ENCODE measurements at regions not wholly inside any gene's neighbourhood (a gene's known extent, or its start where the extent isn't known, plus 50 kb on each side); places are given as distances from the start of the nearest gene placed in this dataset.

DNA sequence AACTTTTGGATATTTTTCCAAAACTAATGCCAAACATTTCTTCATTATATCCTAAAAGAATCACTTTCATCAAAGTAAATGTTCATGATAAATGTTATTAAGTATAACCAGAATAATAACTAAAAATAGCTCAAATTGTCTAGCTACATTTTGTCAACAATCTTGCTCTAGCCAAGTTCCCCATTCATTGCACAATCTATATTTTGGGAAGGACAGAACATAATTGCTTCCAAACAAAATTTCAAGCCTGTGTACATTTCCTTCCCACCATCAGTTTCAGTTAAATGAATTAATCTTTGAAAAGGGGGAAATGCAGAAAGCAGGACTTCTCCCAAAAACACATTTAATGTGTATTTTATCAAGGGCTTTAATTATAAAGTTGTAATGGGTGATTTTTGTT lies 98.0 kb upstream of the PLEKHG7 start:
- POLR2A ChIA-PET = no interaction called here
- DNase-seq (ENCODE audit: low read depth, low spot score) (no peak), ATAC-seq (no peak)
- H3K4me1 ChIP-seq (ENCODE audit: control insufficient read depth in 1 of 2, insufficient read depth in 2 of 2, low read length in 2 of 2) = peaks cover 0 to 11% of the 10 kb centered on the region in 2 experiments; a peak in 1 of 4 replicates
- CTCF ChIA-PET = no interaction called here
- no peak overlapping the region for H2AFZ ChIP-seq (ENCODE audit: low read depth, low read length, poor library complexity, severe bottlenecking)
- no peaks in the 10 kb centered on the region for H3K79me2 ChIP-seq (ENCODE audit: insufficient read depth, low read length)
- no peaks in the 10 kb centered on the region for H3K36me3 ChIP-seq (ENCODE audit: control insufficient read depth in 1 of 2, insufficient read depth in 2 of 2, low read length in 2 of 2)
- H3K27me3 ChIP-seq (ENCODE audit: insufficient read depth, low read length) = no peaks in the 10 kb centered on the region
- no peak overlapping the region for H3K9ac ChIP-seq (ENCODE audit: low read length)
- BruUV-seq (replicated peaks) = no TSS peak
- no peaks in the 10 kb centered on the region for H3K9me2 ChIP-seq (ENCODE audit: insufficient read depth)
- TF ChIP-seq EZH2 (IDR thresholded peaks at IDR 0.05) (no peak), EGR1 (IDR thresholded peaks at IDR 0.05; ENCODE audit: low read depth) (no peak), CBX3 (IDR thresholded peaks at IDR 0.05; ENCODE audit: low read depth) (no peak), SRF (IDR thresholded peaks at IDR 0.05; ENCODE audit: low read depth) (no peak), RAD21 (IDR thresholded peaks at IDR 0.05; ENCODE audit: low read depth) (no peak), ZNF274 (IDR thresholded peaks at IDR 0.05; ENCODE audit: low read depth, low read length) (no peak), SP1 (IDR thresholded peaks at IDR 0.05; ENCODE audit: low read depth) (no peak), CEBPB (IDR thresholded peaks at IDR 0.05; ENCODE audit: low read depth) (no peak), ELF1 (IDR thresholded peaks at IDR 0.05; ENCODE audit: borderline replicate concordance, low read depth) (no peak), FOSL1 (IDR thresholded peaks at IDR 0.05; ENCODE audit: low read depth) (no peak), YY1 (IDR thresholded peaks at IDR 0.05; ENCODE audit: extremely low read depth, insufficient replicate concordance, low read depth, low read length) (no peak), ZFX (IDR thresholded peaks at IDR 0.05) (no peak), POLR2A (IDR thresholded peaks at IDR 0.05; ENCODE audit: borderline replicate concordance, extremely low read depth, insufficient read depth, insufficient read length) (no peak), POLR2AphosphoS5 (IDR thresholded peaks at IDR 0.05; ENCODE audit: low read depth, low read length) (no peak), JUND (IDR thresholded peaks at IDR 0.05) (no peak)
- TF ChIP-seq, protein P1, sequence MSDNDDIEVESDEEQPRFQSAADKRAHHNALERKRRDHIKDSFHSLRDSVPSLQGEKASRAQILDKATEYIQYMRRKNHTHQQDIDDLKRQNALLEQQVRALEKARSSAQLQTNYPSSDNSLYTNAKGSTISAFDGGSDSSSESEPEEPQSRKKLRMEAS (IDR thresholded peaks at IDR 0.05) = no peak
- TF ChIP-seq, protein P2, sequence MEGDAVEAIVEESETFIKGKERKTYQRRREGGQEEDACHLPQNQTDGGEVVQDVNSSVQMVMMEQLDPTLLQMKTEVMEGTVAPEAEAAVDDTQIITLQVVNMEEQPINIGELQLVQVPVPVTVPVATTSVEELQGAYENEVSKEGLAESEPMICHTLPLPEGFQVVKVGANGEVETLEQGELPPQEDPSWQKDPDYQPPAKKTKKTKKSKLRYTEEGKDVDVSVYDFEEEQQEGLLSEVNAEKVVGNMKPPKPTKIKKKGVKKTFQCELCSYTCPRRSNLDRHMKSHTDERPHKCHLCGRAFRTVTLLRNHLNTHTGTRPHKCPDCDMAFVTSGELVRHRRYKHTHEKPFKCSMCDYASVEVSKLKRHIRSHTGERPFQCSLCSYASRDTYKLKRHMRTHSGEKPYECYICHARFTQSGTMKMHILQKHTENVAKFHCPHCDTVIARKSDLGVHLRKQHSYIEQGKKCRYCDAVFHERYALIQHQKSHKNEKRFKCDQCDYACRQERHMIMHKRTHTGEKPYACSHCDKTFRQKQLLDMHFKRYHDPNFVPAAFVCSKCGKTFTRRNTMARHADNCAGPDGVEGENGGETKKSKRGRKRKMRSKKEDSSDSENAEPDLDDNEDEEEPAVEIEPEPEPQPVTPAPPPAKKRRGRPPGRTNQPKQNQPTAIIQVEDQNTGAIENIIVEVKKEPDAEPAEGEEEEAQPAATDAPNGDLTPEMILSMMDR (IDR thresholded peaks at IDR 0.05 in 2 of 3, conservative IDR thresholded peaks at IDR 0.05 in 1 of 3; ENCODE audit: borderline replicate concordance in 1 of 3, insufficient read depth in 1 of 3, low read depth in 2 of 3, low read length in 2 of 3) = no peak
- TF ChIP-seq, protein P3, sequence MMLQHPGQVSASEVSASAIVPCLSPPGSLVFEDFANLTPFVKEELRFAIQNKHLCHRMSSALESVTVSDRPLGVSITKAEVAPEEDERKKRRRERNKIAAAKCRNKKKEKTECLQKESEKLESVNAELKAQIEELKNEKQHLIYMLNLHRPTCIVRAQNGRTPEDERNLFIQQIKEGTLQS (IDR thresholded peaks at IDR 0.05) = no peak
- TF ChIP-seq, protein P4, sequence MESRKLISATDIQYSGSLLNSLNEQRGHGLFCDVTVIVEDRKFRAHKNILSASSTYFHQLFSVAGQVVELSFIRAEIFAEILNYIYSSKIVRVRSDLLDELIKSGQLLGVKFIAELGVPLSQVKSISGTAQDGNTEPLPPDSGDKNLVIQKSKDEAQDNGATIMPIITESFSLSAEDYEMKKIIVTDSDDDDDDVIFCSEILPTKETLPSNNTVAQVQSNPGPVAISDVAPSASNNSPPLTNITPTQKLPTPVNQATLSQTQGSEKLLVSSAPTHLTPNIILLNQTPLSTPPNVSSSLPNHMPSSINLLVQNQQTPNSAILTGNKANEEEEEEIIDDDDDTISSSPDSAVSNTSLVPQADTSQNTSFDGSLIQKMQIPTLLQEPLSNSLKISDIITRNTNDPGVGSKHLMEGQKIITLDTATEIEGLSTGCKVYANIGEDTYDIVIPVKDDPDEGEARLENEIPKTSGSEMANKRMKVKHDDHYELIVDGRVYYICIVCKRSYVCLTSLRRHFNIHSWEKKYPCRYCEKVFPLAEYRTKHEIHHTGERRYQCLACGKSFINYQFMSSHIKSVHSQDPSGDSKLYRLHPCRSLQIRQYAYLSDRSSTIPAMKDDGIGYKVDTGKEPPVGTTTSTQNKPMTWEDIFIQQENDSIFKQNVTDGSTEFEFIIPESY (IDR thresholded peaks at IDR 0.05; ENCODE audit: extremely low read depth, insufficient replicate concordance, low read length) = no peak
- H3K4me2 ChIP-seq (ENCODE audit: low read length) = no peak overlapping the region
- no peaks in the 10 kb centered on the region for H3K9me3 ChIP-seq (ENCODE audit: control insufficient read depth in 1 of 2, insufficient read depth in 1 of 2, low read depth in 1 of 2, low read length in 2 of 2)
- H3K27ac ChIP-seq (ENCODE audit: low read depth, low read length) = no peak overlapping the region
- intact Hi-C loops (cut with micrococcal nuclease) = no loop called here
- no peak overlapping the region for H3K4me3 ChIP-seq (replicated peaks in 1 of 2; ENCODE audit: low read depth in 1 of 2, low read length in 2 of 2)
- RAD21 ChIA-PET (ENCODE audit: low non-redundant PET in 1 of 2, low total read pairs in 2 of 2, uncharacterized antibody in 2 of 2, unreplicated experiment in 2 of 2) = no interaction called here
- H4K20me1 ChIP-seq (ENCODE audit: insufficient read depth) = no peaks in the 10 kb centered on the region

Data from HCT116 (cell line).